DOHH2 (cell line): ENCODE measurements at regions not wholly inside any gene's neighbourhood (a gene's known extent, or its start where the extent isn't known, plus 50 kb on each side); places are given as distances from the start of the nearest gene placed in this dataset.

Experiments
- EZH2phosphoT487 ChIP-seq: fragments of 200-600 bp; sonication (generic); IDR thresholded peaks from 2 replicates; pipeline ENCODE4 v1.6.1; 2017; ENCODE audit warnings: borderline replicate concordance, mild to moderate bottlenecking, antibody characterized with exemption, low read length, moderate library complexity, mixed read lengths
- TF ChIP-seq, protein P1 (sequence below): fragments of 200-600 bp; sonication (generic); IDR thresholded peaks from one replicate; pipeline ENCODE4 v1.5.1; 2014; ENCODE audit warnings: antibody characterized with exemption, mild to moderate bottlenecking, low read depth, low read length; ENCODE audit not compliant: poor library complexity, severe bottlenecking

DNA sequence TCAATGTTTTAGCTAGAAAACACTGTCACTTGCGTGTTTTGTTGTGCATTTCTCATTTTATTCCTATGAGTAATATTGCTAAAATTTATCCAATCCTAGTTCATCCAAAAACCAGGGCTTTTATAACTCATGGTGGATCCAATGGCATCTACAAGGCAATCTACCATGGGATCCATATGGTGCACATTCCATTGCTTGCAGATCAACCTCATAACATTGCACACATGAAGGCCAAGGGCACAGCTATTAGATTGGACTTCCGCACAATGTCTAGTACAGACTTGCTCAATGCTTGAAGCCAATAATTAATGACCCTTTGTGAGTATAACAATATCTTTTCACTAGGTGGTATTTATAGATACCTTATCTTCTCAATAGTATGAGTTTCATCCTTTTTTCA, 57.2 kb upstream of the UGT2B7 start:
- no peak for TF ChIP-seq EZH2phosphoT487
- TF ChIP-seq, protein P1, sequence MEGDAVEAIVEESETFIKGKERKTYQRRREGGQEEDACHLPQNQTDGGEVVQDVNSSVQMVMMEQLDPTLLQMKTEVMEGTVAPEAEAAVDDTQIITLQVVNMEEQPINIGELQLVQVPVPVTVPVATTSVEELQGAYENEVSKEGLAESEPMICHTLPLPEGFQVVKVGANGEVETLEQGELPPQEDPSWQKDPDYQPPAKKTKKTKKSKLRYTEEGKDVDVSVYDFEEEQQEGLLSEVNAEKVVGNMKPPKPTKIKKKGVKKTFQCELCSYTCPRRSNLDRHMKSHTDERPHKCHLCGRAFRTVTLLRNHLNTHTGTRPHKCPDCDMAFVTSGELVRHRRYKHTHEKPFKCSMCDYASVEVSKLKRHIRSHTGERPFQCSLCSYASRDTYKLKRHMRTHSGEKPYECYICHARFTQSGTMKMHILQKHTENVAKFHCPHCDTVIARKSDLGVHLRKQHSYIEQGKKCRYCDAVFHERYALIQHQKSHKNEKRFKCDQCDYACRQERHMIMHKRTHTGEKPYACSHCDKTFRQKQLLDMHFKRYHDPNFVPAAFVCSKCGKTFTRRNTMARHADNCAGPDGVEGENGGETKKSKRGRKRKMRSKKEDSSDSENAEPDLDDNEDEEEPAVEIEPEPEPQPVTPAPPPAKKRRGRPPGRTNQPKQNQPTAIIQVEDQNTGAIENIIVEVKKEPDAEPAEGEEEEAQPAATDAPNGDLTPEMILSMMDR: no peak
